ENCODE measurements at regions not wholly inside any gene's neighbourhood (a gene's known extent, or its start where the extent isn't known, plus 50 kb on each side); places are given as distances from the start of the nearest gene placed in this dataset.

DNA sequence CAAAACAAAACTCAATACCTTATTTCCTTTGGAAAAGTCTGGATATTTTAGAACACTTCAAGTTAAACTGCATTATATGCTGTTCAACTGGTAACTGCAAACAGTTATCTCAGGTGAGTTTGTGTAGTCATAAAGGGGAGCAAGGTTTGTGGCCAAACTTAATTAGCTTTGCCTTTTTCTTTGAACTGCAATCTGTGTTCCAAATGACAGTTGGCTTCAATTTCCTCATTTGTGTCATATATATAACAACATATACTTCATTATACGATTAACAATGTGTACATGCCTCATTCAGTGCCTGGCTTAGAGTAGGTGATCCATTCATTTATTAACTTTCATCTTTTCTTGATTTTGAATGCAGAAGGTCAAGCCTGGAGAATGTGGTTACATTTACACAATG, 55.8 kb downstream of the KCNE4 start:
- no peak for DNase-seq

DNA sequence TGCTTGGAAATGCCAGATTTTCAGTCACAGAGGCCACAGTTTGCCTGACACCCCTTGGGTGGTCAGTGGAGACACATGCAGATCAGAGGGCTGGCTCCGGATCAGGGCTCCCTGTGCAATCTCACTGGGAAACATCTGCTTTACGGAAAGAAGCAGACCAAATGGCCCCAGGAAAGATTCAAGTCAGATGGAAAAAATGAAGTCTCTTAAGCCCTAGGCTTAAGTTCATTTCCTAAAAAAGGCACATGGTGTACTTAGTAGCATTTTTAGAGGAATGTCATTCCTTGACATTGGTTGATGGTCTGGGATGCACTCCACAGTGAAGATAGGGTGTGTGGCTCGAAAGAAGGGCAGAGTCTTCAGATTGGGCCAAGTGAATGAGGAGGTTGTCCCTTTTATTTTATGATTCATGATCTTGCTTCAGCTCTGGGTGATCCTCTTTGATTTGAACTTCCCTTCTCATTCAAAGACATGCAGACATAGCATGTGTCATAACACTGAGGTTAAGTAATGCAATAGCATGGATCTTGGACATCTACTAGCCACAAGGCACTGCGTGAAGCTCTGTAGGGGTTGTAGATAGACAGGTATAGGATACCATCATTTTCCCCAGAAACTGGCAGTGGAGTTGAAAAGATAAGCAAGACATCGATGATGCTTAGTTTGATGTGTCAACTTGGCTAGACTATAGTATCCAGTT, 56.5 kb downstream of the KCNE4 start:
- no peak for DNase-seq

DNA sequence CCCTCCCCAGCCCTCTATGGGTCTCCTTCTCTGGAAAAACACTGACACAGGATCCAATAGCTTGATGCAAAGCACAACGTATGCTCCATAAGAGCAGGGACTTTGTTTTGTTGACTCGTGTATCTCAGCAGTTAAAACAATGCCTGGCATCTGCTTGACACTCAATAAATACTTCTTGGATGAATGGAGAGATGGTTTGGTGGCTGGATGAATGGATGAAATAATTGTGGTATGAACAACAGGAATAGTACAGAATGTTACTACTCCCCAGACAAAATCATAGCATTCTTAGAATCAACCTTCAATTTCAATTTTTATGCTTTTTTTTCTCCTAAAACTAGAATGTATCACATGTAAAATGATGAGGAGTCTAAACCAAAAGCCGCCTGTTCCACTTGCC, 57.4 kb downstream of the KCNE4 start:
- no peak for DNase-seq

DNA sequence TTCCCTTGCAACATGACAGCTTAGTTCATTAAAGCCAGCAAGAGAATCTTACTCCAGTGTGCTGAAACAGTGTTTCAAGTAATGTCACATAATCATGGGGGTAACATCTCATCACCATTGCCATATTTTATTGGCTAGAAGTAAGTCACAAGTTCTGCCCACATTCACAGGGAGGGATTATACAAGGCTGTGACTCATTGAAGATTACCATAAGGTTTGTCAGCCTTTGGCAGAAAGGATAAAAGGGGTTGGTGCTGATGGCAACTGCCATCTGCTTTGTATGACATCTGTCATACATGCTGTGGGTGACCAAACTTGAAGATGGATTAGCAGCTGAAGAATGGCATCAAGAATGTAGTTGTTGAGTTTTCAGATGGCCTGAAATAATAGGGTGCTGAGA, 61.2 kb downstream of the KCNE4 start:
- peak; percentile 6 for DNase-seq

DNA sequence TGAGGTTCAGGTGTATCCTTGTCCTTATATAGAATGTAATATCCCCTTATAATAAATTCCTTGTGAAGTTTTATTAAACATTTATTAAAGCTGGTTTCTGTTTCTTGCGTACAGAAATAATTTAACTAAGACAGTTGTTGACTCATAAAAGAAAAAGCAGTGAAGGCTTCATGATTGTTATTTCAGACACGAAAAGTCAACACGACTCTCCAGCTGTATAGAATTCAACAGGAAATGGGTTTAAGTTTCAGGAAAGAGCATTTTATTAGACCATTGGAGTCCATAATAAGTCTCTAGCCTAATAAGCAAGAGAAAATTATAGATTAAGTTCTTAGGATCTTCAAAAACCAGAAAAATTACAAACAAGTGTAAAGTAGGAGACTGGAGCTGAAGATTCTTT, 62.2 kb downstream of the KCNE4 start:
- DNase-seq = no peak

DNA sequence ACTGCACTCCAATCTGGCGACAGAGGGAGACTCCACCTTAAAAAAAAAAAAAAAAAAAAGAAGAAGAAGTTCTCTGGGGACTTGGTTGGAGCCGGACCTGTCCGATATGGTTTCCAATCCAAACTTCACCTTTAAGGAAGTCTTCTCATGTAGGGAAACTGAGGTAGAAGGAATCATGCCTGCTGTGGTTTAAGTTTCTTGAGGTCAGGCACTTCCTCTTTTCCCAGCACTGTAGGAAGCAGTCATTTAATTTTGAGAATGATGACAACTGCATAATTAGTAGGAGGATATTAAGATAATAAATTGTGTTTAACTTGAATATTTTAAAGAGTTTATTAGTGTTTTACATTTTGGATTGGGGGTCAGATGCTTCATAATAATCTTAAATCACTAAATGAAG, 62.9 kb downstream of the KCNE4 start:
- DNase-seq = no peak

DNA sequence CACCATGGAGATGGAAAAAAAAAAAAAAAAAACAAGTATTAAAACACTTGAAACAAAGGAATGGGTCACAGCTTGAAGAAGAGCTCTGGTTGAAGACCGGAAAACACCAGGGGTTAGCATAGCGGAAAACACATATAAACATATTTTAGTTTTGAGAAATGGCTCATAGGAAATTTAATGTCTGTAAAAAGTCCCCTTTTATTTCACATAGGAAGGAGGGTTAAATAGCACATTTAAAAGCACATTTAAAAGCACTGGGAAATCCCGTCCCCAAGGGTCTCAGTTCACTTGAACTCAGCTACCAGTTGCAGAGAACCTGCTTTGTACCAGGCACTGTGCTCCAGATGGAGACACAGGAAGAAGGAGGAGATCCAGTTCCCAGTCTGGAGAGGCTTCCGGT, 65.5 kb downstream of the KCNE4 start:
- no peak for DNase-seq

DNA sequence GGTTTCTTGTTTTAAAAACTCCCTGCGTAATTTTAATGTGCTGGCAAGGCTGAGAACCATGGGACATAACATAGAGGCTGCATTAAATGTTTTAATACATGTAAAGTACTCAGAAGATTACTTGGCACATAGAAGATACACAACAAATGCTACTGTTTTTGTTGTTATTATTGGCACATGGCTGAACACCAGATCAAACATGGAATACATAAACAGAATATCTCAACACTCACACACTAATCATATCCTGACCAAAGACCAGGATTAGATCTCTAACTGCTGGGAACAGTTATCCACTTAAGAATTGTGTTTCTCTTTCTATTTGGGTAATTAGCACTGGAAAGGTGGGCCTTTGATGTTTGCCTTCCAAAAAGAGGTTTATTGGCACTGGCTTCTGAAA, 69.3 kb downstream of the KCNE4 start:
- no peak for DNase-seq

DNA sequence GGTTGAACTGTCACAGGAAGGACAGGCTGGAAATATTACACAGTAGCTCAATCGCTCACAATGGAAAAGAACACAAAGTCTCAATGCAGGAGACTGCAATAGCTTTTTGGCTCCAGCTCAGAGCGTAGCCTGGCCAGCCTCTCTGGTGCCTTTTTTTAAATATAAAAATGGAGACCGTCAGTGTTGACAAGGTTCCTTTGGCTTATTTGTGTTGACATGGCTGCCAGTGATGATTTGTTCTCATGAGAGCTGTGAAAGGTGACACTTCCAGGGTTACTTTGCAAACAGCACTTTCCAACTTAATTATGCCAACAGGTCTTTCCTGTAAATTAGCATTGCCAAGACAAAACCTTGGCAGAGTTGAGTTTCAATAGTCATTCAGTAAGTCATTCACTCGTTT, 70.8 kb downstream of the KCNE4 start:
- no peak for DNase-seq

DNA sequence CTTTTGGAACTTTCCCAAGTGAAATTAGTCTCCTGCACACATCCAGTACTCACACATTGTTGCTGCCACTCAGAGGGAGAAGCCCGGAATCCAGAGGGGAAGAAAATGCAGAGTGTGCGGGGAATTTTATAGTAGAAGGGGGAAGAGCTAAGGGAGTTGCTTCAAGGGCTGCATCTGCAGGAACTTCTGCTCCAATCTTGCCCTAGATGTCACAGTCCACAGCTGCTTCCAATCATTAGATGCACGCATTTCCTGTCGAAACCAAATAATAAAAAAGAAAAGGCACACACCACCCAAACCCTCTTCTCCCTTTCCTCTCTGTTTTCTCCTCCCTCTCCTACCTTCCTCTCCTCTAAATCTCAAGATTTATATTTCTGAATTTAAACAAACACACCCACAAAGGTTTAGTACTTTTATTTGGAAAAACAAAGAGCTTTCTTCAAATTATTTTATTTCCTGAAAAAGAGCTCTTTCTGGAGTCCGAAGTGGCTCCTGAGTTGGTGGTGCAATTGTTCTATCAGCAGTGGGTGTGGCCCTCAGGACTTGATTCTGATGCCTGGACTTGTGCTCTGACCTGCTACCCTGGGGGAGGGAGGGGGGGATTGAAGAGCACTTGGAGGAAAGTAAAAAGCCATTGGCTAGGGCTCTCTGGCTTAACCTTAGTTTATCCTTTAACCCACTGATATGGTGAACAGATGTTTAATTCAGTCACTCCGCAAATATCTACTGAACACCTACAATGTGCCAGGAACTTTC, 72.0 kb downstream of the KCNE4 start:
- DNase-seq = no peak

DNA sequence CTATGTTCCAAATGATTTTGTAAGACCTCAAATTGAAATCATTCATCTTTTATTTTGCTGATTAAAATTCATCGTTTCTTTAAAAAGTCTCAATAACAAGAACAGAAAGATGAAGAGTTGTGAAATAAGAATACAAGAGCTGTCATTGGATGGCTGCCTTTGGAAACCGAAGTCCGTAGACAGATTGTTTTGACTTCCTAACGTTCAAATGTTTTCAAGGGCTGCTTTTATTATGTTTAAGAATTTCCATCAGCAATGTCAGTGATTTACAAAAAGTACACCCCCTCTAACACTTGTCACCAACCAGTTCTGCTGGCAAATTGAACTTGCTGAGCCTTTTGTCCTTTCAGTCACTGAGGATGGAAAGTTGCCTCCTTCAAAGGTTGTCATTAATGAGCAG, 89.6 kb downstream of the KCNE4 start:
- no peak for DNase-seq

DNA sequence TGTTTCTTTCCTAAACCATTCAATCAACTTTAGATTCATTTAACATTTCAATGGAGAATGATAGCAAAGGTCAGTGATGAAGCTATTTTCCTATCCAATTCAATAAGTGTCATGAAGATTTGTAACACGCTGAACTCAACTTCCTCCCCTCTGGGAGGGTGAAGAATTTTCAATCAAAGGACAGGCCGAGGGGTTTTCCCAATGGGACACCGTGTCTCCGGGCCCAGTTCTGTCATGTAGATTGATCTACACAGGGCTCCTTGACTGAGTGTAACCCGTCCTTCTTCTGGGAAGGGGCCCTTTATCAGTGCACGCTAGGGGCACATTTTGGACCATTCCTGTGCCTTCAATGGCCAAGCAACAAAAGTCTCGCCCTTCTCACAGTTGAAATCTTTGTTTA, 90.1 kb downstream of the KCNE4 start:
- DNase-seq = no peak

DNA sequence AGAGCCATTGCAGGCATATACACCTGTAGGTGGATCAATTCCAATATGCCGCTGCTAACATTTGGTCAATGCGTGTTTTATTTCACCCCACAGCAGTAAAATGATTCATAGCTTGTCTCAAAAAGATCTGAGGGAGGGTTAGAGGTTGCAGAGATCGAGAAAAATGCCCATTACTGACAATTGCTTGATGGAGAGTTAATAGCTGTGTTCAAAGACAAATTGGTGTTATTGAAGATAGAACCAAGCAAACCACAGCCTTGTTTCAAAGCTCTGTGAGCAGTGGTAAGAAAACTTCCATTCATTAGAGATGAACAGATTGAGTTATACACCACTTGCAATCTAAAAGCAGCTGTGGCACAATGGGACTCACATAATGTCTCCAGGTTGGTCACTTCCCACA, 95.4 kb downstream of the KCNE4 start:
- no peak for DNase-seq

DNA sequence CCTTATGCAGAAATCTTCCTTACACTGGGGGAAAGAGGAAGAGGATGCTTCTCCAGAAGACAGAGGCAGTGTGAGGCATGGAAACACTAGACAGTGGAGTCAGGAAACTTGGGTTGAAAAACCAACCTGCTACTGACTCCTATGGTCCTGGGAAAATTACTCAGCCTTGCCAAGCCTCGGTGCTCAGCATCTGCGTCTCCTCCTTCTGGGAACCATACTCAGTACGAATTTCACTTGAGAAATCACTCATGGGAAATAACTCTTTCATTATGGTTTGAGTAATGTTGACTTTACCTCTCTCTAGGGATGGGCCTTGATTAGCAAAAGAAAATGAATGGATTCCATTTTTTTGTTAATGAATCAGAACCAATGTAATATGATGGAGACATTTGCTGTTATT, 96.5 kb downstream of the KCNE4 start:
- DNase-seq = no peak

DNA sequence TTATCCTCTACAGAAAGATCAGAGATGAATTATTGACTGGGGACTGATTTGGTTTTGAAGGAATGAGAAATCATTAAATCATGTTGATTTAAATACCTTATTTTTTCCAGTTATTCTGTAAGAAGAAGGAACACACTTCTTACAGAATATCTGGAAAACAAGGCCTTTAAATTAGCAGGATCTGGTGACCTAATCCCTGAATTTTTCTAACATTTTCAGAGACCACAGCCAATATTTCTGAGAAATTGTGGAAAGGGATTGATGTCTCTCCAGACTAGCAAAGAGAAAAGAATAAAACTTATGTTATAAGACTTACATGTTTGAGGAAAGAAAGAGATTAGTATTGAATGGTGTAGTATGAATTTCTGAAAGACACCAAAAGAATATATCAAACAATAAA, 104.0 kb downstream of the KCNE4 start:
- no peak for DNase-seq

DNA sequence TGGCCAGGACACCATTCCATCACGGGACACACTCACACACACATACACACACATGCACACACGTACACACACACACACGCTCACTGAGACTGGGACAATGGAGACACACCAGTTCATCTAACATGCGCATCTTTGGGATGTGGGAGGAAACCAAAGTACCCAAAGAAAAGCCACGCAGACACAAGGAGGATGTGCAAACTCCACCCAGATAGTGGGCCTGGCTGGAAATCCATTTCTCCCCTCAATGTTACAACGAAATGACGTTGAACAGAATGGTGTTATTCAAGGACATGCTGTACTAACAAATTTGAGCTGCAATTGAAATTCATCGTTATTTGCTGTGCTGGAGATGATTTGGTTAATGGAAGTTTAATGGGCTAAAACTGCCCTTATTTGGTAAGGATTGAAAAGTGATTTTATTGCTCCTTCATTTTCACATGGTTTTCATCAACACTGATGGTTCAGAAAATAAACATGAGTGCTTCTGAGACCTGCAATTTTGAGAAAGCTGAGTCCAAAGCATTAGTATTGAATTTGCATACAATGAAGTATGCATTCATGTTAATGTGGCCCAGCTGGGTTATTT, 110.0 kb downstream of the KCNE4 start:
- no peak for DNase-seq

DNA sequence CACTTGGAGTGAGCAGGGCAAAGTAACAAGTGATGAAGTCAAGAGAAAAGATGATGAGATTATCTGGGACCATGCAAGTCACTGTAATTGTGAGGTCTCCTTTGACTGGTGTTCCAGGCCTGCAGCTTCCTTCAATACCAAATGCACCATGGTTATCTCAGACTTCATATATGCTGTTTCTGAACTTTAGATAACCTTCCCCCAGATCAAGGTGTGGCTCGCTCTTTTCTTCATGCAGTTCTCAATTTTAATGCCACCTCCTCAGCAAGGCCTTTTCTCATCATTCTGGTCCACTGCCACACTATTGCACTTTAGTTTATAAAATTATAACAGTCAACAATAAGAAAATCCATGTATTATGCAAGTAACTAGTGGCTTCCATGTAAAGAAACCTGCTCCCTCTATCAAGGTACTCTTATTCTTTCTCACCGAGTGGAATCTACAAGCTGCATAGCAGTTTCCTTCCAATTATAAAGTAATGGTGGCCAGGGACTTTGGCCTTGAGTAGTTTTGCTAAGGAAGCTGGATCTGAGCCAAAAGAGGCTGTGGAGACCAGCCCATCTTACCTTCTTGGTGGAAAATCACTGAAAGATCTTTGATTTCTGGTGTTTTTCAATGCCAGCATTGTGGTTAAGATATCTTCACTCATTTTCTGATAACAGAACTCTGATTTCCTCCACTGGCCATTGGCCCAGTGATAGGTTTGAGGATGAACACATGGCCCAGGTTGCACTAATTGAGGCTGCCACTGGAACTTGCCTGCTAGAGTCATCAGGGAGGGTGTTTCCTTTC, 113.6 kb downstream of the KCNE4 start:
- DNase-seq = no peak

DNA sequence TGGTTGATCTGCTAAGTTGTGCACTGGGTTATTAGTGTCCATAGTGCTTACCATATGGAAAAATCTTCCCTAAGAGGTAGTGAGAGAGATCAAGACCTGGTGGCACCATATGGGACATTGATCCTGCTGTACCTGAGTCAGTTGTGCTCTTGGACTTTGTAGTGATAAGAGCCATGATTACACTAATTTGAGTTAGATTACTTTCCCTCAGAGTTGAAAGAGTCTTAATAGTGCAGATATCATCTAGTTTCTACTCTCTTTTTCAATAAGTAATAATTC, 114.2 kb downstream of the KCNE4 start:
- no peak for DNase-seq

DNA sequence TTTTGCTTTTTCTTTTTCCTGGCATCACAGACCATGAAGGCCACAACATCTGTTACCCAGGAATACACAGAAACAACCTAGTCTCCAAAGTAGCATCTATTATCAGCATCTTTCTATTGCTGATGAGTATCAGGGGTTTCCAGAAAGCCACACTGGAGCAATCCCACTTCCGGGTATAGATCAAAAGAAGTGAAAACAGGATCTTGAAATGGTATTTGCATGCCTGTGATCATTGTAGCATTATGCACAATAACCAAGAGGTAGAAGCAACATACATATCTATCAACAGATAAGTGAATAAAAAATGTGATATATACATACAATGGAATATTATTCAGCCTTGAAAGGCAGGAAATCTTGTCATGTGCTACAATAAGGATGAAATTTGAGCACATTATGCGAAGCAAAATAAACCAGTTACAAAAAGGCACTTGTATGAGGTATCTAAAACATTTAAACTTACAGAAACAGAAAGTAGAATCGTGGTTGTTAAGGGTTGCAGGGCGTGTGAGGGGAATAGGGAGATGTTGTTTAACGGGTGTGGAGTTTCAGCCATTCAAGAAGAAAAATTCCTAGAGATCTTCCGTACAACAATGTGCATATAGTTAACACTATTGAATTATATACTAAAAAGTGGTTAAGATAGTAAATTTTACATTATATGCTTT, 115.1 kb downstream of the KCNE4 start:
- no peak for DNase-seq

DNA sequence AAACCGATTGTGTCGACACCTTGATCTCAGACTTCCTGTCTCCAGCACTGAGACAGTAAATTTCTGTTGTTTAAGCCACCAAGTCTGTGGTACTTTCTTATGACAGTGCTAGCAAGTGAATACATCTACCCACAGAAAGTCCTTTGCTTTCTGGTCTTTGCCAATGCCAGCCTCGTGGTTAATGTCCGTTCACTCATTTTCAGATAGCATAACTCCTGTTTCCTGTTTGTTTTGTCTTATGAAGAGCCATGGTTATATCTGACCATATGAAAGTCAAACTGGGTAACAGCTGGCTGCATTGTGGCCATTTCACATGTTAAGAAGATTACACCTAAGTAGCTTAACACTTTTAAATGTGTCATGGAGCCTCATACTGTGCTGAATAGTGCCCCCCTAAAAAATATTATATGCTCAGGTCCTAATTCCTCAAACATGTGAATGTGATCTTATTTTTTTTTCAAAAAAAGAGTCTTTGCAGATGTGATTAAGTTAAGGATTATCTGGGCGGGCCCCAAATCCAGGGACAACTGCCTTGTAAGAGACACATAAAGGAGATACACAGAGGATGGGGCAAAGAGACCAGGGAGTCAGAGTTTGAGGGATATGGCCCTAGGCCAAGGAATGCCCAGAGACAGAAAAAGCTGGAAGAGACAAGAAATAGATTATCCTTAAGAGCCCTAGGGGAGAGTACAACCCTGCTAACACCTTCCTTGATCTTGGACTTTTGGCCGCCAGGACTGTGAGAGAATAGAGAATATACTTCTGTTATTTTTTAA, 118.0 kb downstream of the KCNE4 start:
- DNase-seq = no peak

DNA sequence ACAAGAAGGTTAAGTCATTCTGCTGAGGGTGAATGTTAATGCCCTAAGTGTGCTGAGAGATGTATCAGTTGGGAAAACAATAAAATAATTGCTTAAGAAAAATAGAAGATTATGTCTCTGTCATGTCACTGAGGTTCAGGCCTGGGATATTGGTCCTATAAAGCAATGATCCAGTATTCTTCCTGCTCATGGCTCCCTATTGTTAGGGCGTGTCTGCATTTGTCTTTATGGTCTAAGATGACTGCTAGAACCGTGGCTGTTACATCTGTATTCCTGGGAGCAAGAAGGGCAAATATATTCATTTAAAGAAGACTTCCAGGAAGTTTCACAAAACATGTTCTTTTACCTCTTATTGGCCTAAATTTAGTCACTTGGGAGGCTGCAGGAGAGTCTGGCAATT, 125.0 kb downstream of the KCNE4 start:
- DNase-seq = no peak

DNA sequence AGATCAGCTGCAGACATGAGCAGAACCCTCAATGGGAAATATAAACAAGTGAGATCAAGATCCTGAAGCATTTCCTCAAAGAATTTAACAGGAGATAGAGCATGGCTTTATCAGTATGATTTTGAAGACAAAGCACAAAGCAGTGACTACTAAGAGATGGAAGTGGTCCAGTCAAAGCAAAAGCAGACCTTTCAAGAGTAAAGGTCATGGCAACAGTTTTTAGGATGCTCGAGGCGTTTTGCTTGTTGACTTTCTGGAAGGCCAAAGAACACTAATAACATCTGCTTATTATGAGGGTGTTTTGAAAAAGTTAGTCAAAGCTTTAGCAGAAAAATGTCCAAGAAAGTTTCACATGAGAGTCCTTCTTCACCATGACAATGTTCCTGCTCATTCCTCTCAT, 128.5 kb downstream of the KCNE4 start:
- DNase-seq = no peak

DNA sequence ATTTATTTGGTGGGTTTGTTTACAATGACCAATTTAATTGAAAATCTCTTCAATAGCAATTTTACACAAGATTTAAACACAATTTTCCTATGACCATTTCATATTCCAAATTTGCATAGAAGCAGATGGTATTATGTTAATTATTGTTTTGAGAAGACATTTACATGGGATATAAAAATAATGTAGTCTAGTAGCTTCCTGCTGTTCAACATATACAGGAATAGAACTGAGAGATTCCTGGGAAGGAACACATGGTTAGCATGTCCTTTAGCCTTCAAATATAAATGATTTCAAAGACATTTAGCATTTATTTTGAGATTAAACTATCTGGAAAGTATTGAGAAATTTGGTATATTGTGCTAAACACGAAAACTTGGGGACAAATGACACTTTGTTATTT, 129.6 kb downstream of the KCNE4 start:
- no peak for DNase-seq

Data from NCI-H1694 treated with DMSO at 0.1 percent for 48 hours (cell line).